ENCODE measurements at regions not wholly inside any gene's neighbourhood (a gene's known extent, or its start where the extent isn't known, plus 50 kb on each side); places are given as distances from the start of the nearest gene placed in this dataset.

DNA sequence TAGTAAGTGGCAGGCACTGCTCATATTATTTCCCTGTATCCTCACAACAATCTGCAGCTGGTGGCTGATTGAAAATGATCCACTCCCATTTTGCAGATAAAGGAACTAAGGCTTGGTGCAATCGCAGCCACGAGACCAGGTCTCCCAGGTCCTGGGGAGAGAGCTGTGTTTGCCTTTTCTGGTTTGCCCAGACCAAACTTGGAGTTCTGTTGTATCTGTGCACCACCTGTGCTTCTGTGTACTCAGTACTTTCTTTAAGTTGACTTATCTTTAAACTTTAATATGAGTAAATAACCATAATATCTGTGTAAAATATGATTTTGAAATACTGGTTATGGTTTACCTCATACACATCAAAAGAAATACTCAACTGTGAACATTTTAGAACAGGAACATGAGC lies 625.7 kb upstream of the CFAP20DC start:
- TF ChIP-seq HOXA7 (CRISPR knock-in tag; IDR thresholded peaks at IDR 0.05): no peak
- no peak for TF ChIP-seq NFE2L2 (conservative IDR thresholded peaks at IDR 0.05; ENCODE audit: low read length)
- TF ChIP-seq, protein P1, sequence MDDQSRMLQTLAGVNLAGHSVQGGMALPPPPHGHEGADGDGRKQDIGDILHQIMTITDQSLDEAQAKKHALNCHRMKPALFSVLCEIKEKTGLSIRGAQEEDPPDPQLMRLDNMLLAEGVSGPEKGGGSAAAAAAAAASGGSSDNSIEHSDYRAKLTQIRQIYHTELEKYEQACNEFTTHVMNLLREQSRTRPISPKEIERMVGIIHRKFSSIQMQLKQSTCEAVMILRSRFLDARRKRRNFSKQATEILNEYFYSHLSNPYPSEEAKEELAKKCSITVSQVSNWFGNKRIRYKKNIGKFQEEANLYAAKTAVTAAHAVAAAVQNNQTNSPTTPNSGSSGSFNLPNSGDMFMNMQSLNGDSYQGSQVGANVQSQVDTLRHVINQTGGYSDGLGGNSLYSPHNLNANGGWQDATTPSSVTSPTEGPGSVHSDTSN (IDR thresholded peaks at IDR 0.05): no peak
- no peak for TF ChIP-seq GATA3 (IDR thresholded peaks at IDR 0.05; ENCODE audit: borderline replicate concordance)
- TF ChIP-seq MAZ (IDR thresholded peaks at IDR 0.05; ENCODE audit: borderline replicate concordance, low read depth, low read length): no peak
- no peak for TF ChIP-seq MYC (IDR thresholded peaks at IDR 0.05; ENCODE audit: borderline replicate concordance, low read length)
- no peak for TF ChIP-seq EHF (CRISPR knock-in tag; IDR thresholded peaks at IDR 0.05)
- TF ChIP-seq, protein P2, sequence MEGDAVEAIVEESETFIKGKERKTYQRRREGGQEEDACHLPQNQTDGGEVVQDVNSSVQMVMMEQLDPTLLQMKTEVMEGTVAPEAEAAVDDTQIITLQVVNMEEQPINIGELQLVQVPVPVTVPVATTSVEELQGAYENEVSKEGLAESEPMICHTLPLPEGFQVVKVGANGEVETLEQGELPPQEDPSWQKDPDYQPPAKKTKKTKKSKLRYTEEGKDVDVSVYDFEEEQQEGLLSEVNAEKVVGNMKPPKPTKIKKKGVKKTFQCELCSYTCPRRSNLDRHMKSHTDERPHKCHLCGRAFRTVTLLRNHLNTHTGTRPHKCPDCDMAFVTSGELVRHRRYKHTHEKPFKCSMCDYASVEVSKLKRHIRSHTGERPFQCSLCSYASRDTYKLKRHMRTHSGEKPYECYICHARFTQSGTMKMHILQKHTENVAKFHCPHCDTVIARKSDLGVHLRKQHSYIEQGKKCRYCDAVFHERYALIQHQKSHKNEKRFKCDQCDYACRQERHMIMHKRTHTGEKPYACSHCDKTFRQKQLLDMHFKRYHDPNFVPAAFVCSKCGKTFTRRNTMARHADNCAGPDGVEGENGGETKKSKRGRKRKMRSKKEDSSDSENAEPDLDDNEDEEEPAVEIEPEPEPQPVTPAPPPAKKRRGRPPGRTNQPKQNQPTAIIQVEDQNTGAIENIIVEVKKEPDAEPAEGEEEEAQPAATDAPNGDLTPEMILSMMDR (IDR thresholded peaks at IDR 0.05): no peak
- Histone ChIP-seq H3K4me2 (no peak overlapping the region), H3K4me1 (no peaks in the 10 kb centered on the region), H3K27ac (no peak overlapping the region), H3K9me3 (no peaks in the 10 kb centered on the region), H3K4me3 (no peak overlapping the region)
- ATAC-seq (no peak), DNase-seq (ENCODE audit: low read depth in 1 of 2, low spot score in 1 of 2) (no peak), FAIRE-seq (no peak)
- ChIA-PET CTCF (interaction anchor here (1.1 kb wide), 1 partner anchor 100 kb away, joined by 3 read pairs; no protein-coding TSS in a partner anchor), POLR2A (no interaction called here)
- 88% methylated on average over 2 of the region's 2 CpGs for WGBS (ENCODE audit: missing lambda C conversion rate)

DNA sequence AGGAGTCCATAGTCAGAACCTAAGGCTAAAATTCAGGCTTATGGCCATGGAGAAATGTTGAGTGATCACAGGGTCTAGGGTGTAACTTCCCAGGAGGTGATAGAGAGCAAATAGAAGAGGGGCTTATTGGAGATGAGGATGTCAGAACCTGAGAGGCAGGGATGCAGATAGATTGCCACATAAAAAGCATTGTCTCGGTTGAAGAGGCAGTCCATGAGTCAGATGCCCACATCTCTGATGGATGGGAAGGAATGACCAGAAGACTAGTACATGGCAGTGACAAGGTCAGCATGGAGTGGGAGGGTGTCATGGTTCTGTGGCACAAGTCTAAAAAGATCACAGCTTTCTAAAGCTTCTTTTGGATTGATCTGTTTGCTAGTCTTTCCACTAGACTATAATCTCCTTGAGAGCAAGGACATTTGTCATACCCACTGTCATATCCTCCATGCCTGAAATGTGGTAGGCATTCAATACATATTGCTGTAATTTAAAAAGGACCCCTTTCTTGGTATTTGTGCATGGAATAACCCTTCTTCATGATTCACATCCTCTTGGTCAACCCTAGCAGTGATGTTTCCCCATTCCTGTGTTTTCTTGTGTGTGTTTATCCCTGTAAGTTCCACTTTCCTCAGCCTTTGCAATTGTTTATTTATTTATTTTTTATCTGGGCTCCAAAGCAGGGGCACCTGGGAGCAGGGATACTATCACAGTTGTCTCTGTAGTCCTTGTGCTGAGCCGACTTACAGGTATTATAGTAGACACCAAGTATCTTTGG lies 613.4 kb upstream of the CFAP20DC start:
- WGBS (ENCODE audit: missing lambda C conversion rate): 55% methylated on average over 2 of the region's 2 CpGs
- TF ChIP-seq, protein P3, sequence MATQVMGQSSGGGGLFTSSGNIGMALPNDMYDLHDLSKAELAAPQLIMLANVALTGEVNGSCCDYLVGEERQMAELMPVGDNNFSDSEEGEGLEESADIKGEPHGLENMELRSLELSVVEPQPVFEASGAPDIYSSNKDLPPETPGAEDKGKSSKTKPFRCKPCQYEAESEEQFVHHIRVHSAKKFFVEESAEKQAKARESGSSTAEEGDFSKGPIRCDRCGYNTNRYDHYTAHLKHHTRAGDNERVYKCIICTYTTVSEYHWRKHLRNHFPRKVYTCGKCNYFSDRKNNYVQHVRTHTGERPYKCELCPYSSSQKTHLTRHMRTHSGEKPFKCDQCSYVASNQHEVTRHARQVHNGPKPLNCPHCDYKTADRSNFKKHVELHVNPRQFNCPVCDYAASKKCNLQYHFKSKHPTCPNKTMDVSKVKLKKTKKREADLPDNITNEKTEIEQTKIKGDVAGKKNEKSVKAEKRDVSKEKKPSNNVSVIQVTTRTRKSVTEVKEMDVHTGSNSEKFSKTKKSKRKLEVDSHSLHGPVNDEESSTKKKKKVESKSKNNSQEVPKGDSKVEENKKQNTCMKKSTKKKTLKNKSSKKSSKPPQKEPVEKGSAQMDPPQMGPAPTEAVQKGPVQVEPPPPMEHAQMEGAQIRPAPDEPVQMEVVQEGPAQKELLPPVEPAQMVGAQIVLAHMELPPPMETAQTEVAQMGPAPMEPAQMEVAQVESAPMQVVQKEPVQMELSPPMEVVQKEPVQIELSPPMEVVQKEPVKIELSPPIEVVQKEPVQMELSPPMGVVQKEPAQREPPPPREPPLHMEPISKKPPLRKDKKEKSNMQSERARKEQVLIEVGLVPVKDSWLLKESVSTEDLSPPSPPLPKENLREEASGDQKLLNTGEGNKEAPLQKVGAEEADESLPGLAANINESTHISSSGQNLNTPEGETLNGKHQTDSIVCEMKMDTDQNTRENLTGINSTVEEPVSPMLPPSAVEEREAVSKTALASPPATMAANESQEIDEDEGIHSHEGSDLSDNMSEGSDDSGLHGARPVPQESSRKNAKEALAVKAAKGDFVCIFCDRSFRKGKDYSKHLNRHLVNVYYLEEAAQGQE (IDR thresholded peaks at IDR 0.05): no peak
- TF ChIP-seq MYC (IDR thresholded peaks at IDR 0.05; ENCODE audit: borderline replicate concordance, low read length) (no peak), JUNB (IDR thresholded peaks at IDR 0.05) (no peak), FOSL2 (IDR thresholded peaks at IDR 0.05) (no peak), FOSL2 (CRISPR knock-in tag; IDR thresholded peaks at IDR 0.05) (no peak), SMC3 (IDR thresholded peaks at IDR 0.05) (no peak), RNF2 (IDR thresholded peaks at IDR 0.05; ENCODE audit: borderline replicate concordance, low read depth) (no peak), MAFK (IDR thresholded peaks at IDR 0.05; ENCODE audit: partially characterized antibody) (no peak), HOXB13 (CRISPR knock-in tag; IDR thresholded peaks at IDR 0.05; ENCODE audit: low read depth) (no peak), ZNF302 (CRISPR knock-in tag; IDR thresholded peaks at IDR 0.05) (no peak), ZSCAN20 (CRISPR knock-in tag; IDR thresholded peaks at IDR 0.05) (no peak)
- TF ChIP-seq, protein P2 (IDR thresholded peaks at IDR 0.05): no peak
- TF ChIP-seq, protein P4, sequence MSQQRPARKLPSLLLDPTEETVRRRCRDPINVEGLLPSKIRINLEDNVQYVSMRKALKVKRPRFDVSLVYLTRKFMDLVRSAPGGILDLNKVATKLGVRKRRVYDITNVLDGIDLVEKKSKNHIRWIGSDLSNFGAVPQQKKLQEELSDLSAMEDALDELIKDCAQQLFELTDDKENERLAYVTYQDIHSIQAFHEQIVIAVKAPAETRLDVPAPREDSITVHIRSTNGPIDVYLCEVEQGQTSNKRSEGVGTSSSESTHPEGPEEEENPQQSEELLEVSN (IDR thresholded peaks at IDR 0.05; ENCODE audit: borderline replicate concordance, low read depth): no peak
- TF ChIP-seq, protein P5, sequence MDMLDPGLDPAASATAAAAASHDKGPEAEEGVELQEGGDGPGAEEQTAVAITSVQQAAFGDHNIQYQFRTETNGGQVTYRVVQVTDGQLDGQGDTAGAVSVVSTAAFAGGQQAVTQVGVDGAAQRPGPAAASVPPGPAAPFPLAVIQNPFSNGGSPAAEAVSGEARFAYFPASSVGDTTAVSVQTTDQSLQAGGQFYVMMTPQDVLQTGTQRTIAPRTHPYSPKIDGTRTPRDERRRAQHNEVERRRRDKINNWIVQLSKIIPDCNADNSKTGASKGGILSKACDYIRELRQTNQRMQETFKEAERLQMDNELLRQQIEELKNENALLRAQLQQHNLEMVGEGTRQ (IDR thresholded peaks at IDR 0.05): no peak
- ChIA-PET POLR2A (interaction anchor here (0.6 kb wide), 1 partner anchor 1586 kb away, joined by 6 read pairs; no protein-coding TSS in a partner anchor), CTCF (interaction anchor here (0.7 kb wide), 1 partner anchor 401 kb away, joined by 4 read pairs; no protein-coding TSS in a partner anchor)
- Histone ChIP-seq H3K9me3 (no peaks in the 10 kb centered on the region), H3K4me3 (0 out of 3 replicates have a peak overlapping the region, but pooled peaks have one; percentile 35), H3K4me1 (peaks cover 60% of the 10 kb centered on the region), H3K27ac (peak overlapping the region; percentile 82 to 91), H3K4me2 (peak overlapping the region; percentile 88)
- ATAC-seq: no peak
- FAIRE-seq: no peak
- no peak for DNase-seq (ENCODE audit: low read depth in 1 of 2, low spot score in 1 of 2)
